HEK293T (cell line): ENCODE measurements at regions not wholly inside any gene's neighbourhood (a gene's known extent, or its start where the extent isn't known, plus 50 kb on each side); places are given as distances from the start of the nearest gene placed in this dataset.

Experiments used
- BHLHE40 ChIP-seq: fragments of 450-650 bp; IDR thresholded peaks from 2 replicates; pipeline ENCODE4 v1.6.1; 2016; ENCODE audit warnings: mild to moderate bottlenecking, moderate library complexity, borderline replicate concordance
- ELF4 ChIP-seq: fragments of 450-650 bp; IDR thresholded peaks from 2 replicates; pipeline ENCODE4 v1.6.1; 2017; ENCODE audit warnings: antibody characterized with exemption
- FOXM1 ChIP-seq: fragments of 450-650 bp; IDR thresholded peaks from 2 replicates; pipeline ENCODE4 v1.6.1; 2017; ENCODE audit warnings: mild to moderate bottlenecking, borderline replicate concordance
- NFRKB ChIP-seq: fragments of 450-650 bp; IDR thresholded peaks from 2 replicates; pipeline ENCODE4 v1.6.1; 2016; ENCODE audit warnings: mild to moderate bottlenecking, moderate library complexity
- SP1 ChIP-seq: fragments of 450-650 bp; IDR thresholded peaks from 2 replicates; pipeline ENCODE4 v1.6.1; 2017
- SUZ12 ChIP-seq: fragments of 450-650 bp; IDR thresholded peaks from 2 replicates; pipeline ENCODE4 v1.6.1; 2016; ENCODE audit warnings: mild to moderate bottlenecking
- TARDBP ChIP-seq: fragments of 450-650 bp; IDR thresholded peaks from 2 replicates; pipeline ENCODE4 v1.6.1; 2016
- TF ChIP-seq, protein P1 (sequence below): fragments of 450-650 bp; IDR thresholded peaks from 2 replicates; pipeline ENCODE4 v1.6.1; 2016

GRCh38 chr2:41598161-41598894 is 449.5 kb upstream of the PKDCC start:
- no peak for TF ChIP-seq TARDBP
- TF ChIP-seq SP1: no peak
- no peak for TF ChIP-seq NFRKB
- TF ChIP-seq FOXM1: no peak
- no peak for TF ChIP-seq SUZ12
- no peak for TF ChIP-seq BHLHE40
- TF ChIP-seq, protein P1, sequence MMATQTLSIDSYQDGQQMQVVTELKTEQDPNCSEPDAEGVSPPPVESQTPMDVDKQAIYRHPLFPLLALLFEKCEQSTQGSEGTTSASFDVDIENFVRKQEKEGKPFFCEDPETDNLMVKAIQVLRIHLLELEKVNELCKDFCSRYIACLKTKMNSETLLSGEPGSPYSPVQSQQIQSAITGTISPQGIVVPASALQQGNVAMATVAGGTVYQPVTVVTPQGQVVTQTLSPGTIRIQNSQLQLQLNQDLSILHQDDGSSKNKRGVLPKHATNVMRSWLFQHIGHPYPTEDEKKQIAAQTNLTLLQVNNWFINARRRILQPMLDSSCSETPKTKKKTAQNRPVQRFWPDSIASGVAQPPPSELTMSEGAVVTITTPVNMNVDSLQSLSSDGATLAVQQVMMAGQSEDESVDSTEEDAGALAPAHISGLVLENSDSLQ: no peak
- no peak for TF ChIP-seq ELF4
